SU-DHL-6 (cell line): ENCODE measurements at regions not wholly inside any gene's neighbourhood (a gene's known extent, or its start where the extent isn't known, plus 50 kb on each side); places are given as distances from the start of the nearest gene placed in this dataset.

Source experiments
- H2AFZ ChIP-seq: fragments of 200-600 bp; sonication (generic); 2 replicates; pipeline ENCODE4 v1.6.1; 2014; ENCODE audit warnings: low read depth, mild to moderate bottlenecking, moderate library complexity, mixed read lengths, antibody characterized with exemption, low read length; ENCODE audit not compliant: severe bottlenecking
- H3F3A ChIP-seq: fragments of 200-600 bp; shearing (Covaris generic); 2 replicates; pipeline ENCODE4 v1.6.0; 2016; ENCODE audit warnings: antibody characterized with exemption, mild to moderate bottlenecking; ENCODE audit not compliant: insufficient read depth
- H3K27ac ChIP-seq: fragments of 200-600 bp; sonication (generic); 2 replicates; pipeline ENCODE4 v1.5.1; 2016; ENCODE audit warnings: low read depth, mild to moderate bottlenecking, low read length, moderate library complexity, mixed read lengths
- H3K27me3 ChIP-seq: fragments of 200-600 bp; sonication (generic), shearing (Covaris generic); 2 replicates; pipeline ENCODE4 v1.6.0; 2014; ENCODE audit warnings: mild to moderate bottlenecking, low read length
- H3K36me3 ChIP-seq: fragments of 200-600 bp; sonication (generic); 2 replicates; pipeline ENCODE4 v1.6.1; 2014; ENCODE audit warnings: mild to moderate bottlenecking, low read length, mixed read lengths
- H3K4me2 ChIP-seq: fragments of 300-600, 200-600 bp; shearing (Covaris generic), sonication (generic); 2 replicates; pipeline ENCODE4 v1.6.0; 2014; ENCODE audit warnings: low read length, low read depth, mild to moderate bottlenecking; ENCODE audit not compliant: poor library complexity, severe bottlenecking
- H3K4me3 ChIP-seq: fragments of 200-600 bp; sonication (generic); 2 replicates; pipeline ENCODE4 v1.5.1; 2014; ENCODE audit warnings: antibody characterized with exemption, low read length, mild to moderate bottlenecking, mixed read lengths; ENCODE audit not compliant: insufficient read depth, poor library complexity, severe bottlenecking
- H3K79me2 ChIP-seq: fragments of 200-600 bp; sonication (generic); 2 replicates; pipeline ENCODE4 v1.6.1; 2014; ENCODE audit warnings: mild to moderate bottlenecking, low read length, moderate library complexity; ENCODE audit not compliant: insufficient read depth
- H3K9ac ChIP-seq: fragments of 200-600 bp; sonication (generic); 2 replicates; pipeline ENCODE4 v1.7.0; 2014; ENCODE audit warnings: mild to moderate bottlenecking, low read length
- H3K9me2 ChIP-seq: fragments of 200-600 bp; sonication (generic); replicated peaks from 2 replicates; pipeline ENCODE4 v1.6.1; 2014; ENCODE audit warnings: low read length; ENCODE audit not compliant: insufficient read depth
- H3K9me3 ChIP-seq: fragments of 200-600 bp; sonication (generic); 2 replicates; pipeline ENCODE4 v1.6.1; 2014; ENCODE audit warnings: low read length, mixed read lengths; ENCODE audit not compliant: insufficient read depth
- H4K20me1 ChIP-seq: fragments of 200-600 bp; sonication (generic); 2 replicates; pipeline ENCODE4 v1.6.1; 2014; ENCODE audit warnings: low read depth, mild to moderate bottlenecking, antibody characterized with exemption, low read length, moderate library complexity, mixed read lengths
- EZH2phosphoT487 ChIP-seq: fragments of 200-600 bp; sonication (generic), shearing (Covaris generic); conservative IDR thresholded peaks from 2 replicates; pipeline ENCODE4 v1.6.1; 2018; ENCODE audit warnings: mild to moderate bottlenecking, antibody characterized with exemption, low read length, moderate library complexity, mixed read lengths
- TF ChIP-seq, protein P1 (sequence below): fragments of 200-600 bp; sonication (generic); IDR thresholded peaks from one replicate; pipeline ENCODE4 v1.5.1; 2017; ENCODE audit warnings: antibody characterized with exemption, mild to moderate bottlenecking, low read length, moderate library complexity; ENCODE audit not compliant: insufficient read depth, poor library complexity, severe bottlenecking

DNA sequence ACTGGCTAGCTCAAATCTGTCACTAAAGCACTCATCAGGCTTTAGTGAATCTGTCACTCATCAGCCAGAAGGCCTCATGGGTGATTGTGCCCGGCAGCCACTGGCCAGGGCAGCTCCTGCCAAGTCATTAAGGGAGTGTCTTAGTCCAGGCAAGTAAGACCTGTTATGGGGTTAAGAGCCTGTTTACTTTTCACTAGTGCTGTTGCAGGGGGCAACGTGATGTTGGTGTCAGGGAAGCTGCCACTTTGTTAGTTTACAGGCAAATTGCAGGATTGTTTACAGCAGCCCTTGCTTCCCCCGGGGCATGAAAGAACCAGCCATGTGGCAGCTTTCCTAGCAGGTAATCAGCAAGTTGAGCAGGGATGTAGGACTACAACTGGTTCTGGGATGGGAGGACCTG lies 155.6 kb upstream of the NCAM1 start:
- Histone ChIP-seq H3K9ac (no peak overlapping the region), H2AFZ (no peak overlapping the region), H3K9me3 (no peaks in the 10 kb centered on the region), H3K9me2 (no peaks in the 10 kb centered on the region), H3K27ac (no peak overlapping the region), H3F3A (no peaks in the 10 kb centered on the region), H3K79me2 (no peaks in the 10 kb centered on the region), H3K4me2 (no peak overlapping the region), H3K4me3 (no peak overlapping the region), H3K27me3 (no peaks in the 10 kb centered on the region), H3K36me3 (no peaks in the 10 kb centered on the region), H4K20me1 (no peaks in the 10 kb centered on the region)
- no peak for TF ChIP-seq EZH2phosphoT487
- TF ChIP-seq, protein P1, sequence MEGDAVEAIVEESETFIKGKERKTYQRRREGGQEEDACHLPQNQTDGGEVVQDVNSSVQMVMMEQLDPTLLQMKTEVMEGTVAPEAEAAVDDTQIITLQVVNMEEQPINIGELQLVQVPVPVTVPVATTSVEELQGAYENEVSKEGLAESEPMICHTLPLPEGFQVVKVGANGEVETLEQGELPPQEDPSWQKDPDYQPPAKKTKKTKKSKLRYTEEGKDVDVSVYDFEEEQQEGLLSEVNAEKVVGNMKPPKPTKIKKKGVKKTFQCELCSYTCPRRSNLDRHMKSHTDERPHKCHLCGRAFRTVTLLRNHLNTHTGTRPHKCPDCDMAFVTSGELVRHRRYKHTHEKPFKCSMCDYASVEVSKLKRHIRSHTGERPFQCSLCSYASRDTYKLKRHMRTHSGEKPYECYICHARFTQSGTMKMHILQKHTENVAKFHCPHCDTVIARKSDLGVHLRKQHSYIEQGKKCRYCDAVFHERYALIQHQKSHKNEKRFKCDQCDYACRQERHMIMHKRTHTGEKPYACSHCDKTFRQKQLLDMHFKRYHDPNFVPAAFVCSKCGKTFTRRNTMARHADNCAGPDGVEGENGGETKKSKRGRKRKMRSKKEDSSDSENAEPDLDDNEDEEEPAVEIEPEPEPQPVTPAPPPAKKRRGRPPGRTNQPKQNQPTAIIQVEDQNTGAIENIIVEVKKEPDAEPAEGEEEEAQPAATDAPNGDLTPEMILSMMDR: no peak

DNA sequence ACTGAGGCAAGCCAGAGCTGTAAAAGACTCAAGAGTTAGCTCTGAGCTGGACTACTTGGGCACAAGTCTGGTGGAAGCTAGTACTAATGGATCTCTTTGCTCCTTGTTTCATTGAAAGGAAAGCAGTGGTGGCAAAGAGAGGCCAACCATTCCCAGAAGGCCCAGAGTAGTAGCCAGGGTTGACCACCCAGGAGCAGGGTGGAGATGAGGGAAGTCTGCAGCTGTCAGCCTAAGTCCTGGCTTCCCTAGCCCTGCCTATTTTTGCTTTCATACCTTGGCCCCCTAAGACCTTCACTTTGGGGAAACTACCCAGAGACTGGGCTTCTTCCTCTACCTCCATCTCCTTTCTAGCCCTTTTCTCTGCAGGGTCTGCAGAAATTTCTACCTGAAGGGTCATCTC lies 155.0 kb upstream of the NCAM1 start:
- Histone ChIP-seq H3K9ac (no peak overlapping the region), H3K36me3 (no peaks in the 10 kb centered on the region), H3K27me3 (no peaks in the 10 kb centered on the region), H3K79me2 (no peaks in the 10 kb centered on the region), H3F3A (no peaks in the 10 kb centered on the region), H3K9me2 (no peaks in the 10 kb centered on the region), H3K4me3 (no peak overlapping the region), H3K4me2 (no peak overlapping the region), H4K20me1 (no peaks in the 10 kb centered on the region), H2AFZ (no peak overlapping the region), H3K27ac (no peak overlapping the region), H3K9me3 (no peaks in the 10 kb centered on the region)
- TF ChIP-seq, protein P1: no peak
- TF ChIP-seq EZH2phosphoT487: no peak

DNA sequence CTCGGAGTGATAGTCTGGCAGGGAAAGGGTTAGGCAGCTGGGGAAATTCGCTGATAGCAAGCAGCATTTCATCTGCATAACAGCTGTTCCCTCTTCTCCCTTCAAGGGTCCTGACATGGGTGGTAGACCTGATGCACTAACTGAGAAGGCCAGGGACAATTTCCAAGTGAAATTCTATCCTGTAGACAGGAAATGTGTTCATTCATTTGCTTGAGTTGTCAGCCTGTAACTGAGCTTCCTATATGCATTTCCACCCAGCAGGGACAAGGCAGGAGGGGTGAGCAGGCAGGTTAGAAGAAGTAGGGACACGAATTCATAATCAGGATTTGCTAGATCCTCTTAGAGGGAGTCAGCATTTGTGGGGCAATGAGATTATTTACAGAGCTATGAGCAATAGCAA lies 154.3 kb upstream of the NCAM1 start:
- Histone ChIP-seq H3K4me2 (no peak overlapping the region), H3K79me2 (no peaks in the 10 kb centered on the region), H3K9ac (no peak overlapping the region), H3K27ac (no peak overlapping the region), H3K9me3 (no peaks in the 10 kb centered on the region), H3K36me3 (no peaks in the 10 kb centered on the region), H3K27me3 (no peaks in the 10 kb centered on the region), H4K20me1 (no peaks in the 10 kb centered on the region), H3K4me3 (no peak overlapping the region), H3F3A (no peaks in the 10 kb centered on the region), H3K9me2 (no peaks in the 10 kb centered on the region), H2AFZ (no peak overlapping the region)
- no peak for TF ChIP-seq EZH2phosphoT487
- TF ChIP-seq, protein P1: no peak

DNA sequence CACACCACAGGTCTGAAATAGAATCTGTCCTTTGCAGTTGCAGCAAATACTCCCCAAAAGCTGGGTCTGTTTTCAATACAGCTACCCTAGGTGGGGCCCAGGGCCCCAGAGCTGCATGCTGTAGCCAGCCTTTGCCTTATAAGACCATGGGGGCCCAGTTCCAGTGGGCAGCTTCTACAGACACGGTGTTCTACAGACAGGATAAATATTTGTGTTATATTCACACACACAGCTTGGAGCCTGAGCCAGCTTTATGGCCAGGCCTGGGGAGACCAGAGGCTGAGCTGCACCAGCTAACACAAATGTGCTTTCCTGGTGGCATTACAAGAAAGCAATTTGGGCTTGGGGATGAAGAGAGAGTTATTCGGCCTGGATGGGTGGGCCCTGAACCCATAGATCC lies 151.8 kb upstream of the NCAM1 start:
- TF ChIP-seq, protein P1: no peak
- no peak for TF ChIP-seq EZH2phosphoT487
- H3K27me3 ChIP-seq: no peaks in the 10 kb centered on the region
- H3F3A ChIP-seq: no peaks in the 10 kb centered on the region
- no peak overlapping the region for H3K27ac ChIP-seq
- no peaks in the 10 kb centered on the region for H3K79me2 ChIP-seq
- H2AFZ ChIP-seq: no peak overlapping the region
- H3K4me2 ChIP-seq: no peak overlapping the region
- H3K4me3 ChIP-seq: no peak overlapping the region
- H3K9ac ChIP-seq: no peak overlapping the region
- no peaks in the 10 kb centered on the region for H4K20me1 ChIP-seq
- no peaks in the 10 kb centered on the region for H3K36me3 ChIP-seq
- no peaks in the 10 kb centered on the region for H3K9me2 ChIP-seq
- H3K9me3 ChIP-seq: no peaks in the 10 kb centered on the region
